K562 (cell line): ENCODE measurements at regions not wholly inside any gene's neighbourhood (a gene's known extent, or its start where the extent isn't known, plus 50 kb on each side); places are given as distances from the start of the nearest gene placed in this dataset.

ENCODE experiments used
- CHCHD3 ChIP-seq: fragments of 250-450 bp; sonication (Bioruptor Pico); IDR thresholded peaks from 2 replicates; pipeline ENCODE4 v2.1.2; 2022; ENCODE audit warnings: mild to moderate bottlenecking
- COPS2 ChIP-seq: fragments of 450-650 bp; conservative IDR thresholded peaks from 2 replicates; pipeline ENCODE4 v1.6.1; 2016; ENCODE audit warnings: mild to moderate bottlenecking, moderate library complexity
- DNMT1 ChIP-seq: fragments of 450-650 bp; IDR thresholded peaks from 2 replicates; pipeline ENCODE4 v1.6.1; 2016; ENCODE audit warnings: antibody characterized with exemption, mild to moderate bottlenecking
- GATAD2A ChIP-seq: fragments of 450-650 bp; IDR thresholded peaks from 2 replicates; pipeline ENCODE4 v1.6.1; 2017
- HLTF ChIP-seq: fragments of 450-650 bp; IDR thresholded peaks from 2 replicates; pipeline ENCODE4 v1.6.1; 2016
- SAFB ChIP-seq: fragments of 200-400 bp; formaldehyde crosslinking; IDR thresholded peaks from 2 replicates; pipeline ENCODE4 v1.6.1; 2017; ENCODE audit warnings: low read depth, low read length, borderline replicate concordance
- TCF7 ChIP-seq: sonication (generic); IDR thresholded peaks from 2 replicates; pipeline ENCODE4 v1.6.1; 2016; ENCODE audit warnings: antibody characterized with exemption, borderline replicate concordance
- ZBTB7A ChIP-seq: IDR thresholded peaks from 2 replicates; pipeline ENCODE4 v1.6.1; 2011; ENCODE audit warnings: low read depth, mild to moderate bottlenecking, low read length, moderate library complexity, borderline replicate concordance; ENCODE audit not compliant: control insufficient read depth
- TF ChIP-seq, protein P1 (sequence below), 2 experiments: fragments of 450-650 bp; IDR thresholded peaks; 2 replicates each; pipeline ENCODE4 v1.6.1; 2016; ENCODE audit warnings: mild to moderate bottlenecking in 2 of 2, borderline replicate concordance in 1 of 2, low read depth in 1 of 2, moderate library complexity in 1 of 2

DNA sequence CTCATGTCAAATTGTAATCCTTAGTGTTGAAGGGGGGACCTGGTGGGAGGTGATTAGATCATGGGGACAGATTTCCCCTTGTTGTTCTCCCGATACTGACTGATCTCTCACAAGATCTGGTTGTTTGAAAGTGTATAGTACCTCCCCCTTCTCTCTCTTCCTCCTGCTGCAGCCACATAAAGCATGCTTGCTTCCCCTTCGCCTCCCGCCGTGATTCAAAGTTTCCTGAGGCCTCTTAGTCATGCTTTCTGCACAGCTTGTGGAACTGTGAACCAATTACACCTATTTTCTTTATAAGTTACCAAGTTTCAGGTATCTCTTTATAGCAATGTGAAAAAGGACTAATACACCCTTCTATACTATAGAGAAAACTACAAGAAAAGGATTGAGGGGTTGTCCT is 1170.5 kb upstream of the AGA start (continued):
- TF ChIP-seq, protein P1, sequence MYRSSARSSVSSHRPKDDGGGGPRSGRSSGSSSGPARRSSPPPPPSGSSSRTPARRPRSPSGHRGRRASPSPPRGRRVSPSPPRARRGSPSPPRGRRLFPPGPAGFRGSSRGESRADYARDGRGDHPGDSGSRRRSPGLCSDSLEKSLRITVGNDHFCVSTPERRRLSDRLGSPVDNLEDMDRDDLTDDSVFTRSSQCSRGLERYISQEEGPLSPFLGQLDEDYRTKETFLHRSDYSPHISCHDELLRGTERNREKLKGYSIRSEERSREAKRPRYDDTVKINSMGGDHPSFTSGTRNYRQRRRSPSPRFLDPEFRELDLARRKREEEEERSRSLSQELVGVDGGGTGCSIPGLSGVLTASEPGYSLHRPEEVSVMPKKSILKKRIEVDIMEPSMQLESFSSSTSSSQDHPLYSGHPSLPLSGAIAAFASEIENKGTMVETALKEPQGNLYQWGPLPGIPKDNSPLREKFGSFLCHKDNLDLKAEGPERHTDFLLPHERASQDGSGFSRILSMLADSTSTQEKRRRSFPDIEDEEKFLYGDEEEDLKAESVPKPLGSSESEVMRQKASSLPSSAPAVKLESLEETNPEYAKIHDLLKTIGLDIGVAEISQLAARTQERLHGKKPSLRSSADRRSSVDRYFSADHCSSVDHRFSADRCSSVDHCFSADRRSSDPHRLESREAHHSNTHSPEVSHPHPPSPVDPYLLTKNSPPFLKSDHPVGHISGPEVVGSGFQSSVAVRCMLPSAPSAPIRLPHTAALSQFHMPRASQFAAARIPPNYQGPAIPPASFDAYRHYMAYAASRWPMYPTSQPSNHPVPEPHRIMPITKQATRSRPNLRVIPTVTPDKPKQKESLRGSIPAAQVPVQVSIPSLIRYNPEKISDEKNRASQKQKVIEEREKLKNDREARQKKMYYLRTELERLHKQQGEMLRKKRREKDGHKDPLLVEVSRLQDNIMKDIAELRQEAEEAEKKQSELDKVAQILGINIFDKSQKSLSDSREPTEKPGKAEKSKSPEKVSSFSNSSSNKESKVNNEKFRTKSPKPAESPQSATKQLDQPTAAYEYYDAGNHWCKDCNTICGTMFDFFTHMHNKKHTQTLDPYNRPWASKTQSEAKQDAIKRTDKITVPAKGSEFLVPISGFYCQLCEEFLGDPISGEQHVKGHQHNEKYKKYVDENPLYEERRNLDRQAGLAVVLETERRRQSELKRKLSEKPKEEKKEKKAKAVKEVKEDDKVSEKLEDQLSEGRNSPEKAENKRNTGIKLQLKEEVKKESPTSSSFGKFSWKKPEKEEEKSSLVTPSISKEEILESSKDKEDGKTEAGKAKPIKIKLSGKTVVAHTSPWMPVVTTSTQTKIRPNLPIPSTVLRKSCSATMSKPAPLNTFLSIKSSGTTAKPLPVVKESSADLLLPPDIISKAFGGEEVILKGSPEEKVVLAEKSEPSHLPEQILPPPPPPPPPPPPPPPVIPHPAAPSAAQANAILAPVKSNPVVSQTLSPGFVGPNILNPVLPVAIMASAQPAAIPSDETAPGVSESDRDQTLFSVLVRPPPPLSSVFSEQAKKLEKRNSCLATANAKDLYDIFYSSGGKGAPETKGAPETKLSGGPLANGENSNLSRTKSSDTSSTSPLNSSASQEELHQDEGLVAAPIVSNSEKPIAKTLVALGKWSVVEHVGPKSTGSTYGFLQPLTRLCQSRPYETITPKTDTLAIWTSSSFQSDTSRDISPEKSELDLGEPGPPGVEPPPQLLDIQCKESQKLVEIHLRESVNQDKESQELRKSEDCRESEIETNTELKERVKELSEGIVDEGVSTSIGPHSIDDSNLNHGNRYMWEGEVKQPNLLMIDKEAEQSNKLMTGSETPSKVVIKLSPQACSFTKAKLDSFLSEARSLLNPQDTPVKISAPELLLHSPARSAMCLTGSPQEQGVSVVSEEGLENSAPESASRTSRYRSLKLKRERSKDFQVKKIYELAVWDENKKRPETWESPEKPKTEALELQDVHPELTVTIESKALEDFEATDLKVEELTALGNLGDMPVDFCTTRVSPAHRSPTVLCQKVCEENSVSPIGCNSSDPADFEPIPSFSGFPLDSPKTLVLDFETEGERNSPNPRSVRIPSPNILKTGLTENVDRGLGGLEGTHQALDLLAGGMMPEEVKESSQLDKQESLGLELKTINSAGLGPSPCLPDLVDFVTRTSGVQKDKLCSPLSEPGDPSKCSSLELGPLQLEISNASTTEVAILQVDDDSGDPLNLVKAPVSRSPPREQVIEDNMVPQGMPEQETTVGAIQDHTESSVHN (IDR thresholded peaks at IDR 0.05; ENCODE audit: borderline replicate concordance in 1 of 2, low read depth in 1 of 2), result no peak
- TF ChIP-seq COPS2 (no peak), DNMT1 (no peak), HLTF (no peak), SAFB (no peak), TCF7 (no peak), ZBTB7A (no peak), CHCHD3 (CRISPR knock-in tag) (no peak), GATAD2A (no peak)
- TF ChIP-seq, all 486 proteins: peak for 0
